GM04504 (cell line): ENCODE measurements at regions not wholly inside any gene's neighbourhood (a gene's known extent, or its start where the extent isn't known, plus 50 kb on each side); places are given as distances from the start of the nearest gene placed in this dataset.

ENCODE experiments used
- DNase-seq: peaks from one replicate; pipeline ENCODE4 v3.0.0-alpha.2; 2012; ENCODE audit warnings: low read depth

DNA sequence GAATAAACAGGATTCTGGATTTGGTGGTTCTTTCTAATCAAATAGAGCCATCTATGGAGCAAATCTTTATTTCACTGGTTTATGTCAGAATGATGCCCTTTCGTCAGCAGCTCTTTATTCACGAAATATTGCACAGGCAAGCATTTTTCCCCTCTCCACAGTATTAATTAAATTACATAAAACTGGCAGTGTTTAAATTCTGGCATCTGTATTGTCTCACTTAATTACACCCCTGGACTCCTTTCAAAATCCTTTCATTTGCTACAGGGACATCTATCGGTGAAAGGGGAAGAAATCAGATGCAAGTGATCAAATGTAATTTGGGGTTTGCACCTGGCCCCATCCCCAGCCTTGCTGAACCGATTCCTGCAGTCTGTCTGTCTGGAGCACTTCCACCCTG lies 801.9 kb downstream of the QKI start:
- no peak for DNase-seq

- DNase-seq = no peak
Measured at GRCh38 chr6:164214066-164214465, 799.5 kb downstream of the QKI start.

DNA sequence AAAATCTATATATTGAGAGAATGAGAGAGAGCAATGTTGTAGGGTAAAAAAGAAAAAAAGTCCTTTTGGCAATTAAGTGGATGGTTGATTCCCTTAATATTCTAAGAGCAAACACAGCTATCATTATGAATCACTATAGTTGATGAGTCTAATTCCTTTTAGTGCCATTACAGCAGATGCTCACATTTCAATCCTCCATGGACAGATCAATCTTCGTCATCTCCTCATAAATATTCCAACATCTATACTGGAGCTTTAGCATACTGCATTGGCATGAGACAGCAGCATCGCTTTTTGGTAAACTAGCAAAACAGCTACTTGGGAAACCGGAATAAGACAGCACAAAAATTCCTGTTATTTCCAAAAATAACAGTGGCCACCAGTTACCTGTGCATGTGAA lies 796.7 kb downstream of the QKI start:
- no peak for DNase-seq

GRCh38 chr6:164210783-164211182 lies 796.3 kb downstream of the QKI start:
- DNase-seq = no peak

GRCh38 chr6:164210323-164210722 lies 795.8 kb downstream of the QKI start:
- no peak for DNase-seq

DNA sequence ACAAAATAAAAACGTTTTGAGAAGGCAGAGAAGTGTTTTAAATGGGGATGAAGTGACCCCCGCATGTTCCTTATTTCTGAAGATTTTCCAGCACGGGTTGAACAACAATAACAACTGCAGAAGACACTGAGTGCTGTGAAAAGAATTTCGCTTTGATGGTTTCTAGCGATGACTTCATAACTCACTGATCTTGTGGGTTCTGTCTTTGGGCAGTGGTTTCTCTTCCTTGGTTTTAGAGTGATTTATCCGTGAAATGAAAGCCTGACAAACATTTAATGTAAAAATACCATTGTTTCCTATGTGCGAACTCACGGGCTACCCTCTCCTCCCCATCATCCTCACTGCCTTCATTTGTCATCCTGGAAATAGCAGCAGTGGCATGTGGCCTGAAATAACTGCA lies 793.9 kb downstream of the QKI start:
- DNase-seq = no peak

- no peak for DNase-seq
Measured at GRCh38 chr6:164206807-164207423, 792.4 kb downstream of the QKI start.

DNA sequence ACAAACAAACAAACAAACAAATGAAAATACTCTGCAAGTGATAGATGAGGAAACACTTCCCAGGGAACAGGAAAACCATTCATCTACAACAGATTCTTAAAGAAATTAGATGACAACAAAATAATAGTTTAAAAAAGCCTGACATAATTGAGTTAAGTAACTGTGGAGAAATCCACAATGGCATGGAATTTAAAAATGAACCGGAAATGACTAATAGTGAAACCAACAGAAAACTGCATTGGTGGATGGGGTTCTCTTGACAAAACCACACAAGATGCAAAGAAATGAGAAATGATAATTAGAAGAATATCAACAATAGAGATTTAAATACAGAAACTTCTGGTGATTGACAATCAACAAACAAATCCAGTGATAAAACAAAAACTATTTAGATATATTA lies 785.6 kb downstream of the QKI start:
- no peak for DNase-seq

DNA sequence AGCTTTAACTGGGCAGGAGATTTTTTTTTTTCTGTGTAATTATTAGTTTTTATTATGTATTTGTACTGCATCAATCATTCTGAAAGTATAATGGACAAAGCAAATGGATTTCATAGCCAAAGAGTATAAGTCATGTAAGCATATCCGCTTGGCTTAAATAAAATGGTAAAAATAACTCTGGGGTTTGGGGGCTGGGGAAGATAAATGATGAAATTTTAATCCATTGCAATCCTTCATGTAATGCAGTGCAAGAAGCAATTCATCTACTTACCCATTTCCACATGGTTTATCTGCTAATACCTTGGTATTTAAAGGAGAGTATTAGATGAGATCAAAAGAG lies 781.4 kb downstream of the QKI start:
- no peak for DNase-seq

GRCh38 chr6:164195278-164195941 lies 780.9 kb downstream of the QKI start:
- DNase-seq = peak; percentile 5

DNA sequence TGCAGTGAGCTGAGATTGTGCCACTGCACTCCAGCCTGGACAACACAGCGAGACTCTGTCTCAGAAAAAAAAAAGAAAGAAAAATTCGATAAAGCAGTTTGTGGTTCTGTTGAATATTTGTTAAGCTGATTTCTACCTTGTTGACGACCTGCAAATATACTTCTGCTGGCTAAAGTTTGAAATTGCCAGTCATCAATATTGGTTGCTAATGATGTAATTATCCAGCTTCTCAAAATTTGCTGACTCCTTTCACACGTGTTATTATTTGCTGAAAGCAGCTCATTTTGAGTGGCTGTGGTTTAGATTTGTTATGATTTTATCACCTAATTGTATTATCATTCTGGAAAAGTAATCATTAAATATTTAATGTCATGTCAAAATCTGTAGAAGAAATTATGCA lies 774.3 kb downstream of the QKI start:
- DNase-seq = no peak

- DNase-seq = no peak
Measured at GRCh38 chr6:164185471-164185871, 771.0 kb downstream of the QKI start.

GRCh38 chr6:164184410-164184809 lies 769.9 kb downstream of the QKI start:
- DNase-seq = no peak

GRCh38 chr6:164183556-164184123 lies 769.1 kb downstream of the QKI start:
- DNase-seq = no peak

GRCh38 chr6:164178679-164179332 lies 764.3 kb downstream of the QKI start:
- no peak for DNase-seq

- DNase-seq = no peak
Measured at GRCh38 chr6:164169355-164169754, 754.8 kb downstream of the QKI start.

DNA sequence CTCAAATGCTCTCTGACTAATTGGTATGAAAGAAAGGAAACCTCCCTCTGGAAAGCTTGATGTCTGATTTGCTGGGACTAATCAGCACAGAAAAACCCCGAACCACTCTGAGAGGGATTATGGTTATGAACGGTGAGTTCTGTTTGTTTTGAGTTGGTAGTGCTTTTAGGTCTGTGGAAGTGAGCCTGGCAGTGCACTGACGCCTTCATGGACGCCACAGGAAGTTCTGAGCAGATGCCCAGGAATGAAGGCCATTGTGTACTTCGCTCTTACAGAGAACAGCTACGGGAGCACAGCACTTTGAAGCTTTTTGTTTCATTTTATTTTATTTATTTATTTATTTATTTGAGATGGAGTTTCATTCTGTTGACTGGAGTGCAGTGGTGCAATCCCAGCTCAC lies 754.1 kb downstream of the QKI start:
- DNase-seq = no peak

- DNase-seq = no peak
Measured at GRCh38 chr6:164167873-164168405, 753.4 kb downstream of the QKI start.

DNA sequence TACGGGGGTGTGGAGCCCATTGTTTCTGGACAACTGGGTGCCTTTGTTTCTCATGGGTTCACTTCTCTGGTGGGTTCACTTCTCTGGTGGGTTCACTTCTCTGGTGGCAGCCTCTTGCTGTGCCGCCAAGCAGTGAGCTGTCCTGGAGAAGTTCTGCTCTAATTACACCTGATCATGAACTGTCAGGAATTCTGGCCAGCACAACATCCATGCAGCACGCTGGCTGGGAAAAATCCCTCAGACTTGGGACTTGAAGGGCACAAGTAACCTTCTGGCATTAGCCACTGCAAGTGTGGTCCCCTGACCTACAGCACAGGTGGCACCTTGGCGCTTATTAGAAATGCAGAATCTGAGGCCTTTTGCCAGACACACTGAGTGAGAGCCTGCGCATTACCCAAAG lies 752.5 kb downstream of the QKI start:
- DNase-seq = no peak

GRCh38 chr6:164166515-164166914 lies 752.0 kb downstream of the QKI start:
- no peak for DNase-seq

GRCh38 chr6:164164876-164165275 lies 750.4 kb downstream of the QKI start:
- DNase-seq = no peak

DNA sequence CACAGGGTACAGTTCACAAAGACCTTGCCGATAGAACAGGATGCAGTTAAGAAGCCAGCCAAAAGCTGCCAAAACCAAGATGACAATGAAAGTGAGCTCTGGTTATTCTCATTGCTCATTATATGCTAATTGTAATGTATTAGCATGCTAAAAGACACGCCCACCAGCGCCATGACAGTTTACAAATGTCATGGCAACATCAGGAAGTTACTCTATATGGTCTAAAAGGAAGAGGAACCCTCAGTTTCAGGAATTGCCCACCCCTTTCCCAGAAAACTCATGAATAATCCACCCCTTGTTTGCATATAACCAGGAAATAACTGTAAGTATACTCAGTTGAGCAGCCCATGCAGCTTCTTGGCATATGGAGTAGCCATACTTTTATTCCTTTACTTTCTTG lies 748.7 kb downstream of the QKI start:
- no peak for DNase-seq

GRCh38 chr6:164159061-164159460 lies 744.5 kb downstream of the QKI start:
- DNase-seq = no peak
